ENCODE measurements at regions not wholly inside any gene's neighbourhood (a gene's known extent, or its start where the extent isn't known, plus 50 kb on each side); places are given as distances from the start of the nearest gene placed in this dataset.

DNA sequence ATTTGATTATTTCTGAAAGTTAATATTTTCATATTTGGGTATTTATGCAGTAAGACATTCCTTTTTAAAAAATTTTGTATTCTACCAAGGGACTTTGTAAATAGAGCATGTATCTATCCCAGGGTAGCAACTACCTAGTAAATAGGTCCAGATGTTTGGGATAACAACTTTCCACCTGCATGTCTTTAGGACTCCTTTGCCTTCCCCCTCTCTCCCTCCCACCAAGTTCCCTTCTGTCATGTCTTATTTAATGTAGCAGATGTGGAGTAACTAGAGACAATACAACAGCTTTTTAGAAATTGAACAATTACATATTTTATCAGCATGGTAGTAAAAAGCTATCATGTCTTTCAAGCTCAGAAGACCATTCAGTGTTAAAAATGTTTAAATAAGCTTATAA lies 821.0 kb downstream of the C4orf33 start:
- no peaks in the 10 kb centered on the region for H3K9me3 ChIP-seq
- H3K4me1 ChIP-seq, result no peaks in the 10 kb centered on the region
- no peak for TF ChIP-seq POLR2A (IDR thresholded peaks at IDR 0.05)
- TF ChIP-seq, protein P1, sequence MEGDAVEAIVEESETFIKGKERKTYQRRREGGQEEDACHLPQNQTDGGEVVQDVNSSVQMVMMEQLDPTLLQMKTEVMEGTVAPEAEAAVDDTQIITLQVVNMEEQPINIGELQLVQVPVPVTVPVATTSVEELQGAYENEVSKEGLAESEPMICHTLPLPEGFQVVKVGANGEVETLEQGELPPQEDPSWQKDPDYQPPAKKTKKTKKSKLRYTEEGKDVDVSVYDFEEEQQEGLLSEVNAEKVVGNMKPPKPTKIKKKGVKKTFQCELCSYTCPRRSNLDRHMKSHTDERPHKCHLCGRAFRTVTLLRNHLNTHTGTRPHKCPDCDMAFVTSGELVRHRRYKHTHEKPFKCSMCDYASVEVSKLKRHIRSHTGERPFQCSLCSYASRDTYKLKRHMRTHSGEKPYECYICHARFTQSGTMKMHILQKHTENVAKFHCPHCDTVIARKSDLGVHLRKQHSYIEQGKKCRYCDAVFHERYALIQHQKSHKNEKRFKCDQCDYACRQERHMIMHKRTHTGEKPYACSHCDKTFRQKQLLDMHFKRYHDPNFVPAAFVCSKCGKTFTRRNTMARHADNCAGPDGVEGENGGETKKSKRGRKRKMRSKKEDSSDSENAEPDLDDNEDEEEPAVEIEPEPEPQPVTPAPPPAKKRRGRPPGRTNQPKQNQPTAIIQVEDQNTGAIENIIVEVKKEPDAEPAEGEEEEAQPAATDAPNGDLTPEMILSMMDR (IDR thresholded peaks at IDR 0.05), result no peak
- H3K36me3 ChIP-seq, result no peaks in the 10 kb centered on the region
- H3K27ac ChIP-seq, result no peak overlapping the region
- DNase-seq (no peak), ATAC-seq (no peak)
- no peak overlapping the region for H3K4me3 ChIP-seq
- no peaks in the 10 kb centered on the region for H3K27me3 ChIP-seq
- intact Hi-C loops (cut with DNase I), result no loop called here

DNA sequence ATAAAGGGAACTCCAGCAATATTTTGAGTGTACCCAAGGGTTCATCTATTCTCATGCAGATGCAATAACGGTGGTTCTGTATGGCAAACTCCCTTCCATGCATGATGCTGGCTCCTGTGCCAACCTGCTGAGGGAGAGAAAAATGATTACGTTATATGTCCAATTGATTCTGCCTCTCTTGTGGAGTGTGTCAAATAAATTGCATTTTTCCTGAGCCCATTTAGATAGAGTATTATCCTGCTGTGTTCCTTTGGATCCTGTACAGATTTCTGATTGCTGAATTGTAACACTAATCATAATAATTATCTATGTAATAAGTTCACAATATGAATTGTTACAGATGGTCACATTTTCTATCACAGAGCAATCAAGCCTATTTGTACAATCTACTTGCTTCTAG lies 821.7 kb downstream of the C4orf33 start:
- ATAC-seq (no peak), DNase-seq (no peak)
- Histone ChIP-seq H3K4me3 (no peak overlapping the region), H3K27me3 (no peaks in the 10 kb centered on the region), H3K4me1 (no peaks in the 10 kb centered on the region), H3K36me3 (no peaks in the 10 kb centered on the region), H3K9me3 (no peaks in the 10 kb centered on the region), H3K27ac (no peak overlapping the region)
- 60% methylated on average over 2 of the region's 2 CpGs for WGBS (ENCODE audit: insufficient coverage, low coverage, low lambda C conversion rate, missing lambda C conversion rate)
- TF ChIP-seq, protein P1 (IDR thresholded peaks at IDR 0.05), result no peak
- TF ChIP-seq POLR2A (IDR thresholded peaks at IDR 0.05), result no peak
- intact Hi-C loops (cut with DNase I), result no loop called here

DNA sequence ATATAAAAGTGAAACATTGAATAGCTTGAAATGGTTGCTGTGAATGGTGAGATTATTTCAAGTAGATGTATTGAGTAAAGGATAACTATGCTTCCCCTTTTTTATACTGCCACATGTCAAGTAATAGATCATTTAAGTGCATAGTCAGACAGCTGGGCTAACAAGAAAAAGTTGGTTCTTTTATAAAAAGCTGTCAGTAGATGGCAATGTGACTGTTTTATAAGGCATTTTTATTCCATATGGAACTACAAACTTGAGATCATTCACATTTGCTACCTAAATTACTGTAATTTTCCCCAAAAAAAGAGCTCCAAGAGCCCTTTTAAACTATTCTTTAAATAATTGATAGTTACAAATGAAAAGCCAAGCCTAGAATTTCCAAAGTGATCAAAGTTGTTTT lies 831.0 kb downstream of the C4orf33 start:
- DNase-seq, result no peak
- peak in 3 of 4 donors; percentile 45 to 50 (median 49) for ATAC-seq
- intact Hi-C loops (cut with DNase I), result no loop called here
- TF ChIP-seq, protein P1 (IDR thresholded peaks at IDR 0.05), result peak; percentile 23 to 42 (median 34)
- TF ChIP-seq POLR2A (IDR thresholded peaks at IDR 0.05), result no peak
- Histone ChIP-seq H3K27ac (no peak overlapping the region), H3K4me3 (no peak overlapping the region), H3K4me1 (no peaks in the 10 kb centered on the region), H3K9me3 (no peaks in the 10 kb centered on the region), H3K36me3 (no peaks in the 10 kb centered on the region), H3K27me3 (no peaks in the 10 kb centered on the region)

DNA sequence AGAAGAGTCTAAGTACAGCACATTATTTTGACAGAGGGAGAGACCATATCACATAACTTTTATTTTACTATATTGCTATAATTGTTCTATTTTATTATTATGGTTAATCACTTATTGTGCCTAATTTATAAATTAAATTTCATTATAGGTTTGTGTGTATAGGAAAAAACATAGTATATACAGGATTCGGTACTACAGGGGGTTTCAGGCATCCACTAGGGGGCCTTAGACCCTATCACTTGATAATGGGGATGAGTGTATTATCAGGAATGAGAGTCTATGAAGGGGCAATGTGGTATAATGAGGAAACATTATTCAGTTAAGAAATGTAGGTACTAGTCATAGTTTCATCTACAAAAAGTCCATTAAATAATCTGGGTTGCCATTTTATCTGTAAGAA lies 833.1 kb downstream of the C4orf33 start:
- Histone ChIP-seq H3K36me3 (no peaks in the 10 kb centered on the region), H3K9me3 (no peaks in the 10 kb centered on the region), H3K4me3 (no peak overlapping the region), H3K4me1 (no peaks in the 10 kb centered on the region), H3K27ac (no peak overlapping the region), H3K27me3 (no peaks in the 10 kb centered on the region)
- ATAC-seq, result peak; percentile 64 to 74 (median 70)
- no peak for TF ChIP-seq POLR2A (IDR thresholded peaks at IDR 0.05)
- TF ChIP-seq, protein P1 (IDR thresholded peaks at IDR 0.05), result peak; percentile 29 to 53 (median 46)
- intact Hi-C loops (cut with DNase I), result no loop called here
- DNase-seq, result no peak
- 40% methylated on average over 1 of the region's 1 CpG for WGBS (ENCODE audit: insufficient coverage, low coverage, low lambda C conversion rate, missing lambda C conversion rate)

DNA sequence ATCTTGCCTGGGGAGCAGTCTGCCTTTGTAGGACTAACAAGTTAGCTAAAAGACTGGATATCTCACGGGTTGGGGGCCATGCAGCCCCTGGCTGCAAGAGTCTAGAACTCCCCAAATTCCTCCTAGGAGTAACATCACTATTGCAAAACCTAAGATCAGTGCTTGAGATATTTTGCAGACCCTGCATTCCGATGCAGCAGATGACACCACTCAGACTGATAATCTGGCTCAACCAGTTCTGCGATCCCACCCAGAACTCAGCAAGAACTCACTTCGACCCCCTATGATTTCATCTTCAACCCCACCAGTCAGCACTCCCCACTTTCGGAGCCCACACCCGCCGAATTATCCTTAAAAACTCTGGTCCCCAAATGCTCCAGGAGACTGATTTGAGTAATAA lies 834.0 kb downstream of the C4orf33 start:
- H3K4me1 ChIP-seq, result no peaks in the 10 kb centered on the region
- ATAC-seq, result no peak

More for the DNA sequence above, 834.0 kb downstream of the C4orf33 start:
- no peak for TF ChIP-seq POLR2A (IDR thresholded peaks at IDR 0.05)
- TF ChIP-seq, protein P1 (IDR thresholded peaks at IDR 0.05), result no peak
- Histone ChIP-seq H3K36me3 (no peaks in the 10 kb centered on the region), H3K4me3 (no peak overlapping the region), H3K9me3 (no peaks in the 10 kb centered on the region), H3K27ac (no peak overlapping the region), H3K27me3 (no peaks in the 10 kb centered on the region)
- intact Hi-C loops (cut with DNase I), result no loop called here
- DNase-seq, result no peak
- WGBS (ENCODE audit: insufficient coverage, low coverage, low lambda C conversion rate, missing lambda C conversion rate), result 87% methylated on average over 6 of the region's 7 CpGs

All from right lobe of liver (tissue), 6 donors.